ENCODE measurements at regions not wholly inside any gene's neighbourhood (a gene's known extent, or its start where the extent isn't known, plus 50 kb on each side); places are given as distances from the start of the nearest gene placed in this dataset.

- H3K27ac ChIP-seq, result no peak overlapping the region
- TF ChIP-seq ZFX (IDR thresholded peaks at IDR 0.05; ENCODE audit: borderline replicate concordance), result no peak
- TF ChIP-seq CTCF (IDR thresholded peaks at IDR 0.05), result no peak
Measured at GRCh38 chr5:44661851-44662250, 146.9 kb upstream of the MRPS30 start.

- no peak overlapping the region for H3K27ac ChIP-seq
- no peak for TF ChIP-seq ZFX (IDR thresholded peaks at IDR 0.05; ENCODE audit: borderline replicate concordance)
- TF ChIP-seq CTCF (IDR thresholded peaks at IDR 0.05), result no peak
Measured at GRCh38 chr5:44660251-44660650, 148.5 kb upstream of the MRPS30 start.

DNA sequence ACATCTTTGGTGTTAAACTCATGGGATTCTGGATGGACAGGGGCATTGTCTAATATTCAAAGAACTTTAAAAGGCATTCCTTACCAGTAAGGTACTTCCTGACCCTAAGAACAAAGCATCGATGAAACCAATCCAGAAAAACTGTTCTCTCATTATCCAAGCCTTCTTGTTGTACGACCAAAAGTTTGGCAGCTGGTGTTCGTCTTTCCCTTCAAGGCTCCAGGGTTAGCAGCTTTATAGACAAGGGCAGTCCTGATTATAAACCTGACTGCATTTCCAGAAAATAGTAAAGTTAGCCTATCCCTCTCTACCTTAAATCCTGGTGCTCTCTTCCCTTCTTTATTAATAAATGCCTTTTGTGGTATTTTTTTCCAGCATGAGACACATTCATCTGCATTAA is 149.4 kb upstream of the MRPS30 start:
- no peak overlapping the region for H3K27ac ChIP-seq

DNA sequence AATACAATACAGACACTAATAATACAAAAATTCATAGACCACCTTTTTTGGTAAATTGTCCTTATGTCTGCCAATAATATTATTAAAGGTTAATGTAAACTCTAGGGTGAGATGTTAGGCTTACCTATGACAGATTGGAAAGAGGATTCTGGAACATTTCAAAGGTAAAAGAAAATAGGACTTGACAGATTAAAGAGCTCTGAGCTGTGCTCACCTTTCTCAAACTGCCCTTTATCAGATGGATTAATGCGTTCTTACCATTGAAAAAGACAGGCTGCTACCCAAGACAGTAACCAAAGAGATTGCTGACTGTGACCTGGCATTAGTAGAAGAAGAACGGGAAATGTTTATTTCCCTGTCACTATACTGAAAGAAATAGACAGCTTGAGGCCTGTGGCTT is 156.1 kb upstream of the MRPS30 start:
- H3K27ac ChIP-seq, result no peak overlapping the region
- TF ChIP-seq CTCF (IDR thresholded peaks at IDR 0.05), result no peak
- no peak for TF ChIP-seq ZFX (IDR thresholded peaks at IDR 0.05; ENCODE audit: borderline replicate concordance)

More for the DNA sequence above, 149.4 kb upstream of the MRPS30 start:
- no peak for TF ChIP-seq CTCF (IDR thresholded peaks at IDR 0.05)
- no peak for TF ChIP-seq ZFX (IDR thresholded peaks at IDR 0.05; ENCODE audit: borderline replicate concordance)

DNA sequence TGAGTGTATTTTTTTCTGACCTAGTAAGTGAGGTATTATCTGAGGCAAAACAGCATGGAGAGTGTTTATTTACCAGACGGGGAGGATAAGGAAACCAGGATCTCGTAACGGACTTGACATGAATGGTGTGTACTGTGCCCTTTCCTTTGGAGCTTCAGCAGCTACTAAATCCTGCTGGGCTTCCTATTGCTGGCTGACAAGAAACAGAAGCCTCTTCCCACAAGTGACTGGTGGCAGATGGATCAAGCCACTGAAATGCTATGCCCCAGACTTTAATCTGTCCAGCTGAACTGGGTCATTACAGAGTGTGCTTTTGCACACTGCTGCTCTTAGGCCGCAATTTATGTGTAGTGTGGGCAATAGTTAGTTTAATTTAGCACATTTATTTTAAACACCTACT is 162.7 kb upstream of the MRPS30 start:
- TF ChIP-seq CTCF (IDR thresholded peaks at IDR 0.05) (no peak), ZFX (IDR thresholded peaks at IDR 0.05; ENCODE audit: borderline replicate concordance) (no peak)
- no peak overlapping the region for H3K27ac ChIP-seq

DNA sequence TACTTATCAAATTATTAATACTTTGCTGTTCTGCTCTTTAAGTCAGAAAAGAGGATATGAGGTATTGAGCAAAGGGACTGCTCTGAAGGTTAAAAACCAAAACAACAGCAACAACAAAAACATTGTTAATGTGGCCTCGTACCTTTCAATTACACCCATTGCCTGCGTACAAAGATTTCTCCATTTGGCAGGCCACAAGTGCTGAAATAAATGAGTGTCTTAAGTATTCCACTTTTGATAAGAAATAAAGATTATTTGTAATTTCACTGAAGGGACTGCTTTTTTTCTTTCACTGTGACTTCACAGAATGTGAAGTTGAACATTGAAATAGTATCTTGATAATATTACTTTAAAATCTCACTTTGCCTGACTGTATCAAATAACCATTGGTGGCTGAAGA is 163.2 kb upstream of the MRPS30 start:
- TF ChIP-seq ZFX (IDR thresholded peaks at IDR 0.05; ENCODE audit: borderline replicate concordance) (no peak), CTCF (IDR thresholded peaks at IDR 0.05) (no peak)

DNA sequence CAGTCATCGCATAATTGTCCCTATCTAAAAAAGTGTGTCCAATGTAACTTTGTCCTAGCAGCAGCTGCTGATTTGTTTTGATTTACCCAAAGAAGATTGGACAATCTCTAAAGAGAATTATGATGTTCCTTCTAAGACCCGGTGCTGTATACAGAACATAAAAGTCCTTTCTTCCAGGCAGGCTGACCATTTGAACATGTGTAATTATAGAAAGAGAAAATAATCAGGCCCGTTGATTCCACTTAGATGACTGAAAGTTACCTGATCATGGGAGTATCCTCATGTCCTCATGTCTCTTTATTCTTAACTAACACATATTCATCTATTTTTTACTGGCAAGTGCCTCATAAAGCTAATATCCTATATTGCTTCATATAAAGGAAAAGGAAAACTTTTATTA is 164.1 kb upstream of the MRPS30 start:
- TF ChIP-seq CTCF (IDR thresholded peaks at IDR 0.05) (no peak), ZFX (IDR thresholded peaks at IDR 0.05; ENCODE audit: borderline replicate concordance) (no peak)
- H3K27ac ChIP-seq, result no peak overlapping the region

More for the DNA sequence above, 163.2 kb upstream of the MRPS30 start:
- H3K27ac ChIP-seq, result no peak overlapping the region

Measured in 22Rv1 (cell line).